Fibroblast of skin of right quadriceps (primary cell): ENCODE measurements at regions not wholly inside any gene's neighbourhood (a gene's known extent, or its start where the extent isn't known, plus 50 kb on each side); places are given as distances from the start of the nearest gene placed in this dataset.

Experiments
- DNase-seq: peaks from one replicate; pipeline ENCODE4 v3.0.0-alpha.2; 2013

GRCh38 chr16:64638766-64639165, 483.1 kb downstream of the CDH11 start:
- DNase-seq = no peak

GRCh38 chr16:64629622-64630021, 492.2 kb downstream of the CDH11 start:
- DNase-seq = peak; percentile 61

- no peak for DNase-seq
Observed at GRCh38 chr16:64627781-64628180, 494.1 kb downstream of the CDH11 start.

- DNase-seq = peak; percentile 3
Observed at GRCh38 chr16:64627288-64627687, 494.6 kb downstream of the CDH11 start.

GRCh38 chr16:64626776-64627175, 495.1 kb downstream of the CDH11 start:
- peak; percentile 3 for DNase-seq

- DNase-seq = peak; percentile 38
Observed at GRCh38 chr16:64621616-64622015, 500.2 kb downstream of the CDH11 start.

GRCh38 chr16:64617836-64618476, 503.9 kb downstream of the CDH11 start:
- DNase-seq = peak; percentile 24

GRCh38 chr16:64615630-64616280, 506.1 kb downstream of the CDH11 start:
- peak; percentile 39 for DNase-seq

GRCh38 chr16:64596196-64596595, 525.7 kb downstream of the CDH11 start:
- no peak for DNase-seq

GRCh38 chr16:64590513-64590912, 531.4 kb downstream of the CDH11 start:
- peak; percentile 52 for DNase-seq

GRCh38 chr16:64589836-64590235, 532.0 kb downstream of the CDH11 start:
- peak; percentile 87 for DNase-seq

- no peak for DNase-seq
Observed at GRCh38 chr16:64586781-64587180, 535.1 kb downstream of the CDH11 start.

GRCh38 chr16:64585367-64585766, 536.5 kb downstream of the CDH11 start:
- no peak for DNase-seq

GRCh38 chr16:64580558-64580957, 541.3 kb downstream of the CDH11 start:
- no peak for DNase-seq

- DNase-seq = no peak
Observed at GRCh38 chr16:64579712-64580111, 542.2 kb downstream of the CDH11 start.

GRCh38 chr16:64545768-64546167, 576.1 kb downstream of the CDH11 start:
- no peak for DNase-seq

GRCh38 chr16:64544859-64545258, 577.0 kb downstream of the CDH11 start:
- DNase-seq = no peak

- peak; percentile 60 for DNase-seq
Observed at GRCh38 chr16:64543441-64543840, 578.4 kb downstream of the CDH11 start.

- no peak for DNase-seq
Observed at GRCh38 chr16:64543031-64543430, 578.8 kb downstream of the CDH11 start.

GRCh38 chr16:64542152-64542551, 579.7 kb downstream of the CDH11 start:
- no peak for DNase-seq

GRCh38 chr16:64541621-64542020, 580.2 kb downstream of the CDH11 start:
- DNase-seq = no peak

GRCh38 chr16:64540434-64540833, 581.4 kb downstream of the CDH11 start:
- no peak for DNase-seq

- DNase-seq = no peak
Observed at GRCh38 chr16:64539811-64540371, 582.0 kb downstream of the CDH11 start.

- no peak for DNase-seq
Observed at GRCh38 chr16:64534180-64534780, 587.6 kb downstream of the CDH11 start.
